ENCODE measurements at regions not wholly inside any gene's neighbourhood (a gene's known extent, or its start where the extent isn't known, plus 50 kb on each side); places are given as distances from the start of the nearest gene placed in this dataset.

- H3K27me3 ChIP-seq (ENCODE audit: control insufficient read depth, insufficient read depth, low read length) = no peaks in the 10 kb centered on the region
- DNase-seq (no peak), ATAC-seq (ENCODE audit: low read depth in 2 of 2) (no peak)
- Mint-ChIP-seq H3K4me1 (no peaks in the 10 kb centered on the region), H3K27me3 (no peaks in the 10 kb centered on the region), H3K36me3 (no peaks in the 10 kb centered on the region), H3K4me3 (no peak overlapping the region), H3K9me3 (peaks cover 2 to 14% (median 3%) of the 10 kb centered on the region in 7 donors), H3K27ac (no peak overlapping the region)
- no peaks in the 10 kb centered on the region for H3K36me3 ChIP-seq (ENCODE audit: control insufficient read depth, insufficient read depth, low read length)
- no peaks in the 10 kb centered on the region for H3K9me3 ChIP-seq (ENCODE audit: control insufficient read depth in 2 of 2, low read length in 2 of 2)
- no peaks in the 10 kb centered on the region for H3K4me1 ChIP-seq (ENCODE audit: control insufficient read depth, insufficient read depth, low read length, poor library complexity, severe bottlenecking)
- H3K4me3 ChIP-seq (ENCODE audit: low read depth, low read length) = no peak overlapping the region
- H3K27ac ChIP-seq (ENCODE audit: insufficient read depth, low read length, poor library complexity, severe bottlenecking) = no peak overlapping the region
These were observed 1836.4 kb upstream of the AGA start for GRCh38 chr4:179278647-179279046.

- H3K4me3 Mint-ChIP-seq = no peak overlapping the region
- Histone ChIP-seq H3K4me1 (ENCODE audit: control insufficient read depth, insufficient read depth, low read length, poor library complexity, severe bottlenecking) (no peaks in the 10 kb centered on the region), H3K9me3 (ENCODE audit: control insufficient read depth in 2 of 2, low read length in 2 of 2) (peaks cover 3 to 8% of the 10 kb centered on the region in 2 experiments), H3K4me3 (ENCODE audit: low read depth, low read length) (no peak overlapping the region), H3K27me3 (ENCODE audit: control insufficient read depth, insufficient read depth, low read length) (no peaks in the 10 kb centered on the region), H3K36me3 (ENCODE audit: control insufficient read depth, insufficient read depth, low read length) (no peaks in the 10 kb centered on the region), H3K27ac (ENCODE audit: insufficient read depth, low read length, poor library complexity, severe bottlenecking) (no peak overlapping the region)
- ATAC-seq (ENCODE audit: low read depth in 2 of 2) = no peak
- peaks cover 2 to 40% (median 11%) of the 10 kb centered on the region in 7 donors for H3K9me3 Mint-ChIP-seq
- no peaks in the 10 kb centered on the region for H3K4me1 Mint-ChIP-seq
- no peaks in the 10 kb centered on the region for H3K27me3 Mint-ChIP-seq
- no peak for DNase-seq
- H3K36me3 Mint-ChIP-seq = no peaks in the 10 kb centered on the region
- no peak overlapping the region for H3K27ac Mint-ChIP-seq
These were observed 1843.5 kb upstream of the AGA start for GRCh38 chr4:179285696-179286095.

DNA sequence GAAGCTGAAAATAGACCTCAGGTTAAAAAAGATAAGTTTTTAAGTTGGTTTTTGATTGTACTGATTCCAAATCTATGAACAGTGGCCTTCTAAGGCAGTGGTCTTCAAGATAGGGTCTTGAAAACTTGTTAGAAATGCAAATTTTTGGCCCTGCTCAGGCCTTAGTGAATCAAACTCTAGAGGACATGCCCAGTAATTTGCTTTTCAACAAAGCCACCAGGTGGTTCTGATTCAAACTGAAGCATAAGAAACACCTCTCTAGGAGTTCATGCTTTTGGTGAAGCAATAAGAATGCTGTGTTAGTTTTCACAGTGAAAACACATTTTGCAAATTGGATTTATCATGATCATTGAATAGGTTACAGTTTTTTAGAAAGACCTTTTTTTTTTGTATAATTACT is 1849.4 kb upstream of the AGA start:
- ATAC-seq (ENCODE audit: low read depth in 2 of 2) = no peak
- Histone ChIP-seq H3K4me3 (ENCODE audit: low read depth, low read length) (no peak overlapping the region), H3K27ac (ENCODE audit: insufficient read depth, low read length, poor library complexity, severe bottlenecking) (no peak overlapping the region), H3K9me3 (ENCODE audit: control insufficient read depth in 2 of 2, low read length in 2 of 2) (peaks cover 6 to 8% of the 10 kb centered on the region in 2 experiments), H3K36me3 (ENCODE audit: control insufficient read depth, insufficient read depth, low read length) (no peaks in the 10 kb centered on the region), H3K27me3 (ENCODE audit: control insufficient read depth, insufficient read depth, low read length) (no peaks in the 10 kb centered on the region), H3K4me1 (ENCODE audit: control insufficient read depth, insufficient read depth, low read length, poor library complexity, severe bottlenecking) (no peaks in the 10 kb centered on the region)
- no peak for DNase-seq
- Mint-ChIP-seq H3K4me1 (no peaks in the 10 kb centered on the region), H3K4me3 (no peak overlapping the region), H3K36me3 (no peaks in the 10 kb centered on the region), H3K9me3 (peaks cover 3 to 27% (median 11%) of the 10 kb centered on the region in 7 donors), H3K27ac (no peak overlapping the region), H3K27me3 (no peaks in the 10 kb centered on the region)

GRCh38 chr4:179292468-179292867 is 1850.2 kb upstream of the AGA start:
- Histone ChIP-seq H3K36me3 (ENCODE audit: control insufficient read depth, insufficient read depth, low read length) (no peaks in the 10 kb centered on the region), H3K27me3 (ENCODE audit: control insufficient read depth, insufficient read depth, low read length) (no peaks in the 10 kb centered on the region), H3K4me1 (ENCODE audit: control insufficient read depth, insufficient read depth, low read length, poor library complexity, severe bottlenecking) (no peaks in the 10 kb centered on the region), H3K27ac (ENCODE audit: insufficient read depth, low read length, poor library complexity, severe bottlenecking) (no peak overlapping the region), H3K4me3 (ENCODE audit: low read depth, low read length) (no peak overlapping the region), H3K9me3 (ENCODE audit: control insufficient read depth in 2 of 2, low read length in 2 of 2) (peaks cover 3 to 6% of the 10 kb centered on the region in 2 experiments)
- no peak overlapping the region for H3K27ac Mint-ChIP-seq
- H3K36me3 Mint-ChIP-seq = no peaks in the 10 kb centered on the region
- DNase-seq = no peak
- no peaks in the 10 kb centered on the region for H3K27me3 Mint-ChIP-seq
- no peaks in the 10 kb centered on the region for H3K4me1 Mint-ChIP-seq
- H3K9me3 Mint-ChIP-seq = peaks cover 5 to 24% (median 7%) of the 10 kb centered on the region in 7 donors
- no peak for ATAC-seq (ENCODE audit: low read depth in 2 of 2)
- H3K4me3 Mint-ChIP-seq = no peak overlapping the region

DNA sequence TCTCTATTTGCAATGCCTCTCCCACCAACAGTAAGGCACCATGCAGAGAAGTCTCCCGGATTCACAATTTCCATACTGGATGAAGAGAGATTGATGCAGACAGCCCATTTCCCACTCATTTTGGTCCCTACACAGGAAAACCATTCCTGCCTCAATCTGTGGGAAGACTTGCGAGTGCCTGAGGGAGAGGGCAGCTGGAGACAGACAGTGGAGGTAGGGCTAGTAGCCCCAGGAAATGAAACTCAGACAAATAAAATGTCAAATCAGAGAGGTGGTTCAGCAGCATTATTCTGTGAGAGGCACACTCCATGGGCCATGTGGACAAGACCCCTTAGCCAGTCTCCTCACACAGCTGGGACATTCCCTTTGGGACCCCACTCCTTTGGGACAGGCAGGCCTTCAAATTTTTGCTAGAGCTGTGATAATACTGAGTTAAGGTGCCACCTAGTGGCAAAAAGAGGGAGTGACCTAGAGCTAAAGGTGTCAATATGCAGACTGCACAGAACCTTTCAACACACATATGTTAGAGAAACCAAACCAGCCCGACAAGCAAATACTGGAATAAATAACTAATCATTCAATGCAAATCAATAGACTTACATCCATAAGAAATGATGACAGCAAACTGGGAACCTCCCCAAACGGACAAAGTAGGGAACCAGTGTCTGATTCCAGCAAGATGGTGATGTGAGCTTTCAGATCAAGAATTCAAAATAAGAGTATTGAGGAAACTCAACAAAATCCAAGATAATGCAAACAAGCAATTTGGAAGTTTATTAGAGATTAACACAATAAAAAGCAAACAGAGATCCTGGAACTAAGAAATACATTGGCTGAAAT is 1865.3 kb upstream of the AGA start:
- Histone ChIP-seq H3K27me3 (ENCODE audit: control insufficient read depth, insufficient read depth, low read length) (no peaks in the 10 kb centered on the region), H3K9me3 (ENCODE audit: control insufficient read depth in 2 of 2, low read length in 2 of 2) (peaks cover 0 to 2% of the 10 kb centered on the region in 2 experiments), H3K36me3 (ENCODE audit: control insufficient read depth, insufficient read depth, low read length) (no peaks in the 10 kb centered on the region), H3K4me1 (ENCODE audit: control insufficient read depth, insufficient read depth, low read length, poor library complexity, severe bottlenecking) (no peaks in the 10 kb centered on the region), H3K27ac (ENCODE audit: insufficient read depth, low read length, poor library complexity, severe bottlenecking) (no peak overlapping the region), H3K4me3 (ENCODE audit: low read depth, low read length) (no peak overlapping the region)
- ATAC-seq (ENCODE audit: low read depth in 2 of 2) (no peak), DNase-seq (peak in 1 of 3 donors; percentile 26)
- Mint-ChIP-seq H3K4me1 (no peaks in the 10 kb centered on the region), H3K9me3 (peaks cover 0 to 27% (median 3%) of the 10 kb centered on the region in 7 donors), H3K27me3 (no peaks in the 10 kb centered on the region), H3K4me3 (no peak overlapping the region), H3K36me3 (no peaks in the 10 kb centered on the region), H3K27ac (no peak overlapping the region)

DNA sequence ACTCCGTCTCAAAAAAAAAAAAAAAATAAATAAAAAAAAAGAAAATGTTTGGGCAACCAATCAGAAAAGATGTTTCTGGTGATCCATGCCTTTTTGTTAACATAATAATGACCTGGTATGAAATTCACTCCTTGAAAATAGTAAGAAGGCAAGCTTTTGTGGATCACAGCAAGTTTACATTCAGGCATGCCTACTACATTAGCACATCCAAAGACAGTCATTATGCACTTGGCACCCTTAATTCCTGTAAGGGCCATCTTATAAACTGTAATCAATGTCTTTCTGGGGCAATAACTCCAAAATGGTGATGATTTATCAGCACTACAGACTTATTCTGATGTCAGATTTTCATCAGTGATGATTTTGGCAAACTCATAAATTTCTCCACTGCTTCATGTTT is 1871.6 kb upstream of the AGA start:
- no peak overlapping the region for H3K27ac ChIP-seq (ENCODE audit: insufficient read depth, low read length, poor library complexity, severe bottlenecking)
- H3K36me3 Mint-ChIP-seq = no peaks in the 10 kb centered on the region
- H3K36me3 ChIP-seq (ENCODE audit: control insufficient read depth, insufficient read depth, low read length) = no peaks in the 10 kb centered on the region
- H3K4me1 ChIP-seq (ENCODE audit: control insufficient read depth, insufficient read depth, low read length, poor library complexity, severe bottlenecking) = no peaks in the 10 kb centered on the region
- ATAC-seq (ENCODE audit: low read depth in 2 of 2) (no peak), DNase-seq (no peak)
- no peak overlapping the region for H3K4me3 ChIP-seq (ENCODE audit: low read depth, low read length)
- no peak overlapping the region for H3K27ac Mint-ChIP-seq
- peaks cover 3 to 33% (median 7%) of the 10 kb centered on the region in 7 donors for H3K9me3 Mint-ChIP-seq
- H3K27me3 ChIP-seq (ENCODE audit: control insufficient read depth, insufficient read depth, low read length) = no peaks in the 10 kb centered on the region
- no peaks in the 10 kb centered on the region for H3K27me3 Mint-ChIP-seq
- H3K9me3 ChIP-seq (ENCODE audit: control insufficient read depth in 2 of 2, low read length in 2 of 2) = no peaks in the 10 kb centered on the region
- H3K4me1 Mint-ChIP-seq = no peaks in the 10 kb centered on the region
- H3K4me3 Mint-ChIP-seq = no peak overlapping the region

GRCh38 chr4:179325181-179325580 is 1882.9 kb upstream of the AGA start:
- H3K4me1 ChIP-seq (ENCODE audit: control insufficient read depth, insufficient read depth, low read length, poor library complexity, severe bottlenecking) = no peaks in the 10 kb centered on the region
- H3K36me3 Mint-ChIP-seq = no peaks in the 10 kb centered on the region
- peaks cover 0 to 32% (median 7%) of the 10 kb centered on the region in 7 donors for H3K9me3 Mint-ChIP-seq
- no peak overlapping the region for H3K27ac ChIP-seq (ENCODE audit: insufficient read depth, low read length, poor library complexity, severe bottlenecking)
- H3K9me3 ChIP-seq (ENCODE audit: control insufficient read depth in 2 of 2, low read length in 2 of 2) = peaks cover 0 to 9% of the 10 kb centered on the region in 2 experiments
- H3K27ac Mint-ChIP-seq = no peak overlapping the region
- no peaks in the 10 kb centered on the region for H3K27me3 Mint-ChIP-seq
- H3K4me1 Mint-ChIP-seq = no peaks in the 10 kb centered on the region
- H3K4me3 ChIP-seq (ENCODE audit: low read depth, low read length) = no peak overlapping the region
- no peak overlapping the region for H3K4me3 Mint-ChIP-seq
- H3K36me3 ChIP-seq (ENCODE audit: control insufficient read depth, insufficient read depth, low read length) = no peaks in the 10 kb centered on the region
- no peak for ATAC-seq (ENCODE audit: low read depth in 2 of 2)
- no peaks in the 10 kb centered on the region for H3K27me3 ChIP-seq (ENCODE audit: control insufficient read depth, insufficient read depth, low read length)
- DNase-seq = no peak

DNA sequence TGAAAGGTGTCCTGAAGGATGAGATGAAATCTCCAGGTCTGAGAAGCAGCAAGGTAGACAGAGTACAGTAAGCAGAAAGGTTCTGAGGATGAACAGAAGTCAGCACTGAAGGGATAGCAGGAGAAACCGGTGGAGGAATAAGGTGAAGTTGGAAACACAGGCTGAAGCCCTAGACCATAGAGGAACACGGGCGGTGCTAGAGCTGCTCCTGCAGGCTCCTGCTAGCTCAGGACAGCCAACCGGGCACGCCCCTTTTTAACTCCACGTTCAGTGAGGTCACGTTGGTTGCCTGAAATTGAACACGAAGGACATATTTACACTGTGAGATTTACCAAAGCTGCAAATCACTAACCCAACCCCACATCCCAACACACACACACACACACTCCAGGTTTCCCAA is 1886.4 kb upstream of the AGA start:
- no peak for DNase-seq
- H3K4me1 ChIP-seq (ENCODE audit: control insufficient read depth, insufficient read depth, low read length, poor library complexity, severe bottlenecking) = no peaks in the 10 kb centered on the region
- no peak overlapping the region for H3K27ac Mint-ChIP-seq

More for the DNA sequence above, 1886.4 kb upstream of the AGA start:
- Histone ChIP-seq H3K27me3 (ENCODE audit: control insufficient read depth, insufficient read depth, low read length) (no peaks in the 10 kb centered on the region), H3K9me3 (ENCODE audit: control insufficient read depth in 2 of 2, low read length in 2 of 2) (peaks cover 0 to 9% of the 10 kb centered on the region in 2 experiments), H3K36me3 (ENCODE audit: control insufficient read depth, insufficient read depth, low read length) (no peaks in the 10 kb centered on the region), H3K27ac (ENCODE audit: insufficient read depth, low read length, poor library complexity, severe bottlenecking) (no peak overlapping the region), H3K4me3 (ENCODE audit: low read depth, low read length) (no peak overlapping the region)
- Mint-ChIP-seq H3K27me3 (no peaks in the 10 kb centered on the region), H3K4me3 (no peak overlapping the region), H3K9me3 (peaks cover 0 to 29% (median 6%) of the 10 kb centered on the region in 7 donors), H3K36me3 (no peaks in the 10 kb centered on the region), H3K4me1 (no peaks in the 10 kb centered on the region)
- ATAC-seq (ENCODE audit: low read depth in 2 of 2) = no peak
